Smooth muscle cell (in vitro differentiated cells): ENCODE measurements at regions not wholly inside any gene's neighbourhood (a gene's known extent, or its start where the extent isn't known, plus 50 kb on each side); places are given as distances from the start of the nearest gene placed in this dataset.

Experiments
- DNase-seq: peaks from one replicate; lab custom pipeline; 2025; ENCODE audit not compliant: unreplicated experiment; lab: John Stamatoyannopoulos, UW
- H2AFZ ChIP-seq: fragments of 200-600 bp; sonication (generic); 2 replicates; pipeline ENCODE4 v1.6.0; 2016; ENCODE audit warnings: antibody characterized with exemption, low read depth, mild to moderate bottlenecking
- H3F3A ChIP-seq: fragments of 200-600 bp; sonication (generic); 2 replicates; pipeline ENCODE4 v1.6.0; 2017; ENCODE audit warnings: antibody characterized with exemption, low read depth
- H3K27ac ChIP-seq: fragments of 200-600 bp; sonication (generic); 2 replicates; pipeline ENCODE4 v1.5.1; 2016; ENCODE audit warnings: low read depth, mild to moderate bottlenecking
- H3K27me3 ChIP-seq: fragments of 200-600 bp; sonication (generic); 2 replicates; pipeline ENCODE4 v1.6.1; 2016; ENCODE audit warnings: low read depth, mild to moderate bottlenecking
- H3K36me3 ChIP-seq: fragments of 200-600 bp; sonication (generic); 2 replicates; pipeline ENCODE4 v1.5.1; 2016; ENCODE audit warnings: low read depth
- H3K4me1 ChIP-seq: fragments of 200-600 bp; sonication (generic); 2 replicates; pipeline ENCODE4 v1.5.1; 2016; ENCODE audit warnings: low read depth
- H3K4me2 ChIP-seq: fragments of 200-600 bp; sonication (generic); 2 replicates; pipeline ENCODE4 v1.6.0; 2016; ENCODE audit warnings: mild to moderate bottlenecking
- H3K4me3 ChIP-seq: fragments of 200-600 bp; sonication (generic); 2 replicates; pipeline ENCODE4 v1.5.1; 2016; ENCODE audit warnings: mild to moderate bottlenecking
- H3K79me2 ChIP-seq: fragments of 200-600 bp; sonication (generic); 2 replicates; pipeline ENCODE4 v1.6.0; 2016; ENCODE audit warnings: low read depth, mild to moderate bottlenecking
- H3K9ac ChIP-seq: fragments of 200-600 bp; sonication (generic); 2 replicates; pipeline ENCODE4 v1.6.0; 2016; ENCODE audit warnings: low read depth
- H3K9me3 ChIP-seq: fragments of 200-600 bp; sonication (generic); replicated peaks from 2 replicates; pipeline ENCODE4 v1.5.1; 2016; ENCODE audit warnings: low read depth
- H4K20me1 ChIP-seq: fragments of 200-600 bp; sonication (generic); 2 replicates; pipeline ENCODE4 v1.6.0; 2016; ENCODE audit warnings: low read depth
- CTCF ChIP-seq: fragments of 200-600 bp; sonication (generic); IDR thresholded peaks from 2 replicates; pipeline ENCODE4 v1.5.1; 2017; ENCODE audit warnings: borderline replicate concordance, mild to moderate bottlenecking, antibody characterized with exemption; ENCODE audit not compliant: insufficient read depth, poor library complexity, severe bottlenecking
- WGBS: methylation state at CpG from one replicate; pipeline ENCODE4 v1.1.7; 2016; ENCODE audit warnings: low lambda C conversion rate; 5-methylcytosine and 5-hydroxymethylcytosine counted together

- Histone ChIP-seq H3K36me3 (no peaks in the 10 kb centered on the region), H3K4me2 (no peak overlapping the region), H3K9ac (no peak overlapping the region), H3K9me3 (no peaks in the 10 kb centered on the region), H3K27me3 (no peaks in the 10 kb centered on the region), H3K27ac (no peak overlapping the region), H3K4me1 (no peaks in the 10 kb centered on the region), H3F3A (no peaks in the 10 kb centered on the region), H3K79me2 (no peaks in the 10 kb centered on the region), H4K20me1 (no peaks in the 10 kb centered on the region), H3K4me3 (no peak overlapping the region), H2AFZ (no peak overlapping the region)
- DNase-seq = no peak
- no peak for TF ChIP-seq CTCF
Observed at GRCh38 chr13:80413611-80414010, 72.7 kb upstream of the SPRY2 start.

- WGBS = 96% methylated on average over 5 of the region's 5 CpGs
- Histone ChIP-seq H3K9ac (no peak overlapping the region), H3K27me3 (no peaks in the 10 kb centered on the region), H3K27ac (no peak overlapping the region), H4K20me1 (no peaks in the 10 kb centered on the region), H3K36me3 (no peaks in the 10 kb centered on the region), H2AFZ (no peak overlapping the region), H3K4me3 (no peak overlapping the region), H3K4me2 (no peak overlapping the region), H3K9me3 (no peaks in the 10 kb centered on the region), H3K79me2 (no peaks in the 10 kb centered on the region), H3F3A (no peaks in the 10 kb centered on the region), H3K4me1 (no peaks in the 10 kb centered on the region)
- no peak for DNase-seq
- TF ChIP-seq CTCF = no peak
Observed at GRCh38 chr13:80408270-80408669, 67.3 kb upstream of the SPRY2 start.

GRCh38 chr13:80400865-80401426 is 60.0 kb upstream of the SPRY2 start:
- DNase-seq = no peak
- H2AFZ ChIP-seq = no peak overlapping the region
- no peaks in the 10 kb centered on the region for H3K27me3 ChIP-seq
- H3K4me2 ChIP-seq = peak overlapping the region; percentile 45
- H3K27ac ChIP-seq = no peak overlapping the region
- no peaks in the 10 kb centered on the region for H3F3A ChIP-seq
- no peaks in the 10 kb centered on the region for H3K79me2 ChIP-seq
- no peak overlapping the region for H3K9ac ChIP-seq
- no peaks in the 10 kb centered on the region for H3K9me3 ChIP-seq
- H3K36me3 ChIP-seq = no peaks in the 10 kb centered on the region
- no peak for TF ChIP-seq CTCF
- H3K4me1 ChIP-seq = peaks cover 5% of the 10 kb centered on the region
- H4K20me1 ChIP-seq = no peaks in the 10 kb centered on the region
- no peak overlapping the region for H3K4me3 ChIP-seq
- 69% methylated on average over 5 of the region's 5 CpGs for WGBS

DNA sequence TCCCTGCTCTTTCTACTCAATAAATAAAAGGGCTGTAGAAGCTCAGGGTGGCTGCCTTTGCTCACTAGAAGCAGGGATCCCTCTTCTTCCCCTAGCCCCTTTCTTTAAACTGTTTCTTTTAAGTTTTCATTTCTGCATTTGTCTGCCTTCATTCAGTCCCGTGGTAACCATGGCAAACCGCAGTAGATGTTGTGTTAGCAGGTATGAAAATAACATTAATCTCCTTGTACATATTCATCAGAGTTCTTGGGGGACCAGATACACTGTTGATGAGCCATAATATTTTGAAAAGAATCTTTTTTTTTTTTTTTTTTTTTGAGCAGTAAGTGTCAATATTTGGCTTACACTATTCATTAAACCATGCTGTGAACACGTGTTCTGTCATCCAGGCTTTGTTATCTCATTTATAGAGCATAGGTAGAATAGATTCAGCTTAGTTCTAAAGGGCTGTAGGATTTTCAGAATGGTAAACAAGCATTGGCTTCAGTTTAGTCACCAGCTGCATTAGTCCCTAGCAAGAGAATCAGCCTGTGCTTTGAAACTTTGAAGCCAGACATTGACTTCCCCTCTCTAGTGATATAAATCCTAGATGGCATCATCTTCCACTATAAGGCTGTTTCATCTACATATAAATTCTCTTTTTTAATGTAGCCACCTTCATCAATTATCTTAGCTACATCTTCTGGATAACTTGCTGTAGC is 59.4 kb upstream of the SPRY2 start:
- Histone ChIP-seq H3K36me3 (no peaks in the 10 kb centered on the region), H3K4me3 (no peak overlapping the region), H3F3A (no peaks in the 10 kb centered on the region), H3K9ac (no peak overlapping the region), H3K4me1 (peaks cover 5% of the 10 kb centered on the region), H3K79me2 (no peaks in the 10 kb centered on the region), H2AFZ (no peak overlapping the region), H3K9me3 (no peaks in the 10 kb centered on the region), H3K27ac (no peak overlapping the region), H3K4me2 (peak overlapping the region; percentile 45), H4K20me1 (no peaks in the 10 kb centered on the region), H3K27me3 (no peaks in the 10 kb centered on the region)
- no peak for DNase-seq
- TF ChIP-seq CTCF = no peak
- 82% methylated on average over 3 of the region's 3 CpGs for WGBS
